ENCODE measurements at regions not wholly inside any gene's neighbourhood (a gene's known extent, or its start where the extent isn't known, plus 50 kb on each side); places are given as distances from the start of the nearest gene placed in this dataset.

DNA sequence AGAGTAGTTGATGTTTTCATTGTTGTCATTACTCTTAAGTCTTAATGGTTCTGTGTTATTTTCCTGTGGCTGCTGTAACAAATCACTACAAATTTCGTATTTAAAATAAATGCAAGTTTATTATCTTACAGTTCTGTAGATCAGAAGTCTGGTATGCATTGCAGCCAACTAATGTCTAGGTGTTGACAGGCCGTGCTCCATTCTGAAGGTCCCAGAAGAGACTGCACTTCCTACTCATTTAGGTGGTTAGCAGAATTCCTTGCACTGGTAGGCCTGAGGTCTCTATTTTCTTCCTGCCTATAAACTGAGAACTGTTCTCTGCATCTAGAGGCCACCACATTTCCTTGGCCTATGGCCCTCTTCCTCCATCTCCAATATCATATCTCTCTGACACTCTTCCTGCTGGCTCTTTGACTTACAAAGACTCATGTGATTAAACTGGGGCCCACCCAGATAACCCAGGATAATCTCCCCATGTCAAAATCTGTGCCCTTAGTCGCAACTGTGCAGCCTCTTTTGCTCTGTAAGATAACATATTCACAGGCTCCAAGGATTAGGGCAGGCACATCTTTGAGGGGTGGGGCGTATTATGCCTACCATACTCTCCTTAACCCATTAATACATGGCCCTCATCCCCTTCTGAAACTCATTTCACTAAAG is 468.4 kb downstream of the FOXO1 start:
- TF ChIP-seq, protein P1, sequence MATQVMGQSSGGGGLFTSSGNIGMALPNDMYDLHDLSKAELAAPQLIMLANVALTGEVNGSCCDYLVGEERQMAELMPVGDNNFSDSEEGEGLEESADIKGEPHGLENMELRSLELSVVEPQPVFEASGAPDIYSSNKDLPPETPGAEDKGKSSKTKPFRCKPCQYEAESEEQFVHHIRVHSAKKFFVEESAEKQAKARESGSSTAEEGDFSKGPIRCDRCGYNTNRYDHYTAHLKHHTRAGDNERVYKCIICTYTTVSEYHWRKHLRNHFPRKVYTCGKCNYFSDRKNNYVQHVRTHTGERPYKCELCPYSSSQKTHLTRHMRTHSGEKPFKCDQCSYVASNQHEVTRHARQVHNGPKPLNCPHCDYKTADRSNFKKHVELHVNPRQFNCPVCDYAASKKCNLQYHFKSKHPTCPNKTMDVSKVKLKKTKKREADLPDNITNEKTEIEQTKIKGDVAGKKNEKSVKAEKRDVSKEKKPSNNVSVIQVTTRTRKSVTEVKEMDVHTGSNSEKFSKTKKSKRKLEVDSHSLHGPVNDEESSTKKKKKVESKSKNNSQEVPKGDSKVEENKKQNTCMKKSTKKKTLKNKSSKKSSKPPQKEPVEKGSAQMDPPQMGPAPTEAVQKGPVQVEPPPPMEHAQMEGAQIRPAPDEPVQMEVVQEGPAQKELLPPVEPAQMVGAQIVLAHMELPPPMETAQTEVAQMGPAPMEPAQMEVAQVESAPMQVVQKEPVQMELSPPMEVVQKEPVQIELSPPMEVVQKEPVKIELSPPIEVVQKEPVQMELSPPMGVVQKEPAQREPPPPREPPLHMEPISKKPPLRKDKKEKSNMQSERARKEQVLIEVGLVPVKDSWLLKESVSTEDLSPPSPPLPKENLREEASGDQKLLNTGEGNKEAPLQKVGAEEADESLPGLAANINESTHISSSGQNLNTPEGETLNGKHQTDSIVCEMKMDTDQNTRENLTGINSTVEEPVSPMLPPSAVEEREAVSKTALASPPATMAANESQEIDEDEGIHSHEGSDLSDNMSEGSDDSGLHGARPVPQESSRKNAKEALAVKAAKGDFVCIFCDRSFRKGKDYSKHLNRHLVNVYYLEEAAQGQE (IDR thresholded peaks at IDR 0.05; ENCODE audit: insufficient read depth in 1 of 2, low read depth in 2 of 2, low read length in 2 of 2): no peak
- TF ChIP-seq TAF1 (IDR thresholded peaks at IDR 0.05; ENCODE audit: borderline replicate concordance, insufficient read depth, low read length): no peak

Measured in PFSK-1 (cell line).